Bronchial epithelial cell (primary cell): ENCODE measurements at regions not wholly inside any gene's neighbourhood (a gene's known extent, or its start where the extent isn't known, plus 50 kb on each side); places are given as distances from the start of the nearest gene placed in this dataset.
A peak's percentile ranks its signal among the peaks of the same experiment; 100 is the strongest.

Experiments
- DNase-seq: peaks from one replicate; pipeline ENCODE4 v3.0.0-alpha.2; 2010; ENCODE audit warnings: low read depth
- FAIRE-seq: peaks from 2 replicates; lab custom pipeline; 2011; peaks lifted over from hg19 to GRCh38; lab: Jason Lieb, UNC
- H3K27me3 ChIP-seq: 2 replicates; pipeline ENCODE4 v1.5.1; 2011; ENCODE audit warnings: low read length; ENCODE audit not compliant: control insufficient read depth, insufficient read depth
- H3K36me3 ChIP-seq: 2 replicates; pipeline ENCODE4 v1.5.1; 2011; ENCODE audit warnings: low read length; ENCODE audit not compliant: control insufficient read depth, insufficient read depth
- H3K4me3 ChIP-seq: 2 replicates; pipeline ENCODE4 v1.5.1; 2011; ENCODE audit warnings: mild to moderate bottlenecking, low read depth, low read length, control low read depth
- CTCF ChIP-seq: IDR thresholded peaks from 2 replicates; pipeline ENCODE4 v1.5.1; 2011; ENCODE audit warnings: mild to moderate bottlenecking, moderate library complexity, low read length, control low read depth, inconsistent platforms; ENCODE audit not compliant: insufficient read depth, severe bottlenecking

GRCh38 chr7:80403686-80404241 is 108.1 kb downstream of the GNAT3 start:
- H3K36me3 ChIP-seq = no peaks in the 10 kb centered on the region
- no peaks in the 10 kb centered on the region for H3K27me3 ChIP-seq
- DNase-seq (no peak), FAIRE-seq (no peak)
- no peak overlapping the region for H3K4me3 ChIP-seq
- no peak for TF ChIP-seq CTCF

- DNase-seq = no peak
- Histone ChIP-seq H3K27me3 (no peaks in the 10 kb centered on the region), H3K4me3 (no peak overlapping the region), H3K36me3 (no peaks in the 10 kb centered on the region)
- no peak for FAIRE-seq
- TF ChIP-seq CTCF = no peak
These were observed 110.2 kb downstream of the GNAT3 start for GRCh38 chr7:80401708-80402107.

GRCh38 chr7:80393786-80394185 is 118.1 kb downstream of the GNAT3 start:
- no peak for FAIRE-seq
- TF ChIP-seq CTCF = no peak
- DNase-seq = no peak
- no peaks in the 10 kb centered on the region for H3K36me3 ChIP-seq
- H3K27me3 ChIP-seq = no peaks in the 10 kb centered on the region
- H3K4me3 ChIP-seq = no peak overlapping the region

- no peak overlapping the region for H3K4me3 ChIP-seq
- H3K27me3 ChIP-seq = no peaks in the 10 kb centered on the region
- H3K36me3 ChIP-seq = no peaks in the 10 kb centered on the region
- FAIRE-seq (no peak), DNase-seq (peak; percentile 56)
- no peak for TF ChIP-seq CTCF
These were observed 119.4 kb downstream of the GNAT3 start for GRCh38 chr7:80392229-80393169.

- DNase-seq (peak; percentile 40), FAIRE-seq (no peak)
- no peak for TF ChIP-seq CTCF
- no peaks in the 10 kb centered on the region for H3K36me3 ChIP-seq
- no peak overlapping the region for H3K4me3 ChIP-seq
- H3K27me3 ChIP-seq = no peaks in the 10 kb centered on the region
These were observed 124.2 kb downstream of the GNAT3 start for GRCh38 chr7:80387634-80388193.
